Neural crest cell (in vitro differentiated cells): ENCODE measurements at regions not wholly inside any gene's neighbourhood (a gene's known extent, or its start where the extent isn't known, plus 50 kb on each side); places are given as distances from the start of the nearest gene placed in this dataset.

Source experiments
- DNase-seq: peaks from one replicate; pipeline ENCODE4 v3.0.0; 2021; ENCODE audit warnings: low read depth, mixed read lengths, low spot score
- H3K27ac Mint-ChIP-seq: one replicate; pipeline ENCODE4 v1.8.0; 2021; ENCODE audit warnings: mild to moderate bottlenecking, mixed read lengths; ENCODE audit not compliant: unreplicated experiment
- H3K27me3 Mint-ChIP-seq: 2 replicates; pipeline ENCODE4 v1.8.0; 2021; ENCODE audit warnings: low read depth, mild to moderate bottlenecking, mixed read lengths
- H3K36me3 Mint-ChIP-seq: 2 replicates; pipeline ENCODE4 v1.8.0; 2021; ENCODE audit warnings: low read depth, mild to moderate bottlenecking, mixed read lengths
- H3K4me1 Mint-ChIP-seq: 2 replicates; pipeline ENCODE4 v1.8.0; 2021; ENCODE audit warnings: mixed read lengths
- H3K4me3 Mint-ChIP-seq: one replicate; pipeline ENCODE4 v1.8.0; 2021; ENCODE audit warnings: mild to moderate bottlenecking, mixed read lengths
- H3K9me3 Mint-ChIP-seq: 2 replicates; pipeline ENCODE4 v1.8.0; 2021; ENCODE audit warnings: mixed read lengths
- CTCF ChIP-seq: fragments of 200-600 bp; sonication (generic); conservative IDR thresholded peaks from 2 replicates; pipeline ENCODE4 v1.5.0; 2021; ENCODE audit warnings: antibody characterized with exemption, mild to moderate bottlenecking

DNA sequence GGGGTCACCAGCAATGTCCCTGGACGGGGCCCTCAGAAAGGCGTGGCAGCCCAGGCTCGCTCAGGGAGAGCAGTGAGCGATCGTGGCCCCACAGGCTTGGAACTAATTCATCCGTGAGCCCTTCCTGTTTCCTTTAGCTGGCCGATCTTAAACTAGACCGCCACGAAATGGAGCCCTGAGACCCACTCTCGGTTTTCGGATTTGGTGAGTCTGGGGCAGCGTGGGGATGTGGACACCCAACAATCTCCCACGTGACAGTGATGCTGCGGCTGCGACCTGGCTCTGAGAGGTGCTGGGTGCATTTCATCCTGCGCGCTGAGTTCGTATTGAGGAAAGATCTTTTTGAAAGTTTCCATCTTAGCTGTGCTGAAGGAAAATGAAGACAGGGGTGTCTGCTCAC is 501.3 kb upstream of the B3GAT1 start:
- no peaks in the 10 kb centered on the region for H3K9me3 Mint-ChIP-seq
- TF ChIP-seq CTCF: no peak
- DNase-seq: no peak
- no peaks in the 10 kb centered on the region for H3K4me1 Mint-ChIP-seq
- H3K27me3 Mint-ChIP-seq: peaks cover 2% of the 10 kb centered on the region
- H3K27ac Mint-ChIP-seq: no peak overlapping the region
- no peaks in the 10 kb centered on the region for H3K36me3 Mint-ChIP-seq
- no peak overlapping the region for H3K4me3 Mint-ChIP-seq

- DNase-seq: no peak
- no peaks in the 10 kb centered on the region for H3K4me1 Mint-ChIP-seq
- TF ChIP-seq CTCF: no peak
- H3K36me3 Mint-ChIP-seq: no peaks in the 10 kb centered on the region
- H3K27ac Mint-ChIP-seq: no peak overlapping the region
- peaks cover 2% of the 10 kb centered on the region for H3K27me3 Mint-ChIP-seq
- no peaks in the 10 kb centered on the region for H3K9me3 Mint-ChIP-seq
- no peak overlapping the region for H3K4me3 Mint-ChIP-seq
Measured at GRCh38 chr11:134911514-134912180, 499.6 kb upstream of the B3GAT1 start.

- H3K27me3 Mint-ChIP-seq: peaks cover 2% of the 10 kb centered on the region
- no peak for TF ChIP-seq CTCF
- H3K4me1 Mint-ChIP-seq: no peaks in the 10 kb centered on the region
- DNase-seq: no peak
- H3K4me3 Mint-ChIP-seq: no peak overlapping the region
- no peaks in the 10 kb centered on the region for H3K9me3 Mint-ChIP-seq
- H3K36me3 Mint-ChIP-seq: no peaks in the 10 kb centered on the region
- H3K27ac Mint-ChIP-seq: no peak overlapping the region
Measured at GRCh38 chr11:134908583-134908982, 496.5 kb upstream of the B3GAT1 start.

GRCh38 chr11:134907636-134908035 is 495.6 kb upstream of the B3GAT1 start:
- no peak for TF ChIP-seq CTCF
- H3K9me3 Mint-ChIP-seq: no peaks in the 10 kb centered on the region
- peaks cover 2% of the 10 kb centered on the region for H3K27me3 Mint-ChIP-seq
- H3K4me1 Mint-ChIP-seq: no peaks in the 10 kb centered on the region
- H3K27ac Mint-ChIP-seq: no peak overlapping the region
- no peaks in the 10 kb centered on the region for H3K36me3 Mint-ChIP-seq
- DNase-seq: no peak
- no peak overlapping the region for H3K4me3 Mint-ChIP-seq

GRCh38 chr11:134906356-134906955 is 494.4 kb upstream of the B3GAT1 start:
- H3K9me3 Mint-ChIP-seq: no peaks in the 10 kb centered on the region
- H3K27ac Mint-ChIP-seq: no peak overlapping the region
- H3K4me3 Mint-ChIP-seq: no peak overlapping the region
- no peaks in the 10 kb centered on the region for H3K4me1 Mint-ChIP-seq
- H3K36me3 Mint-ChIP-seq: no peaks in the 10 kb centered on the region
- H3K27me3 Mint-ChIP-seq: peaks cover 2% of the 10 kb centered on the region
- TF ChIP-seq CTCF: no peak
- DNase-seq: no peak
